HT1080 (cell line): ENCODE measurements at regions not wholly inside any gene's neighbourhood (a gene's known extent, or its start where the extent isn't known, plus 50 kb on each side); places are given as distances from the start of the nearest gene placed in this dataset.
A peak's percentile ranks its signal among the peaks of the same experiment; 100 is the strongest.

Experiments
- DNase-seq: peaks from one replicate; pipeline ENCODE4 v3.0.0-alpha.2; 2015; ENCODE audit warnings: low read depth

- DNase-seq, result no peak
Observed at GRCh38 chr20:57024849-57025248, 241.6 kb downstream of the BMP7 start.

GRCh38 chr20:57025261-57025660 lies 241.2 kb downstream of the BMP7 start:
- no peak for DNase-seq

DNA sequence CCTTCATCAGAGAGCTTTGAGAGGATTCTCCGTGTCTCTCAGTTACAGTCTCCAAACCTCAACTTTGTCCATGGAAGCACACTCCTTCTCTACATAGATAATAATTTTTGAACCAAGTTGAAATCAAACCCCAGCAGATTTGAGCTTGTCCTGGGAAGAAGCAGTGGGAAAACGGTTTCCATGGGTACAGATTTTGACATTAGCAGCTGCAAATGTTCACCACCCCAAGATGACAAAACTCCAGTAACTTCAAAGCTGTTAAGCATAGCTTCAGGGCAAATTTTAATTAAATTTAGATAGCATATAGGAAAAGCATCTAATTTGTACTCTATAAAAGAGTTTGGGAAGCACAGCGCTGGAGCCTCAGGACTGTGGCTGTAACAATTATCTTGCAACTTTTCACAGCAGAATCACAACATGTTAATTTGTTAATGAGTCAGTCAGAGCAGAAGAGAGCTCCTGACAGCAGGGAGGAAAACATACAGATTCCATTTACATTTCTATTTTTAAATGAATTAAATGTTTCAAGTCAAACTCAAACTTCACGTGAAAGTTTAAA lies 240.7 kb downstream of the BMP7 start:
- no peak for DNase-seq

- DNase-seq, result no peak
Observed at GRCh38 chr20:57027777-57028176, 238.7 kb downstream of the BMP7 start.

DNA sequence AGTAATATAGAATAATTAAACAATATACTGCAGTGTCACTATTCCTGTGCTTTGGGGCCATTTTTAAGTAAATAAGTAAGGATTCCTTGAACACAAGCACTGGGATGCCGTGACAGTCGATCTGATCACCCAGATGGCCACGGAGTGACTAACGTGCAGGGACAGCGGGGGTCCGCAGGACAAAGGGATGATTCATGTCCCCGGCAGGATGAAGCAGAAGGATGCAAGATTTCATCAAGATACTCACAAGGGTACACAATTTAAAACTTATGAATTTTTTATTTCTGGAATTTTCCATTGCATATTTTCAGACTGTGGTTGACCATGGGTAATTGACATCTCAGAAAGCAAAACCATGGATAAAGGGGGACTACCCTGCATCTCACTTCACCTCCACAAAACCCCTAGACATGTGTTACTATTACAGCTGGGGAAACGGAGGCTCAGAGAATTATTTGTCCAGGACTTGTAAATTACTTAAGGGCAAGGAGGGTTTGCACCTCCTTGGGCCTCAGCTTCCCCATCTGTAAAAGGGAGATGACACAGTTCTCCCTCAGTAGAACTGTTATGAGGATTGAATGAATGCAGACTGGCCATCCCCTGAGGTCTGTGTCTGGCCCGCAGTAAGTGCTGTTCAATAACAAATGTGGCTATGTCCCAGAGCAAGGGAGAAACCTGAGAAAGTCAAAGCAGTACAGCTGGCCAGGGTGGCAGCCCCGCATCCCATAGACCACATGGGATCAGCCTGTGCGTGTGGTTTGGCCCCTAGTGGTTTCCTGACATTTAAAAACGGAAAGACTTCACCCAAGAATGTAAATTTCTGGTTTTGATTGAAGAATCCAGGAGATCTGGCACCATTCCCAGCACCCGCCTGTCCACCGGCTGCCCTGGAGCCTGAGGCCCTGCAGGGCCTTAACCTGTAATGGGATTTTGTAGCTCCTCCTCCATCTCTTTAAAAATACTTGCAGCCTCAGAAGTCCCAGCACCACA lies 235.5 kb downstream of the BMP7 start:
- DNase-seq, result peak; percentile 90

- DNase-seq, result no peak
Observed at GRCh38 chr20:57031867-57032355, 234.5 kb downstream of the BMP7 start.

DNA sequence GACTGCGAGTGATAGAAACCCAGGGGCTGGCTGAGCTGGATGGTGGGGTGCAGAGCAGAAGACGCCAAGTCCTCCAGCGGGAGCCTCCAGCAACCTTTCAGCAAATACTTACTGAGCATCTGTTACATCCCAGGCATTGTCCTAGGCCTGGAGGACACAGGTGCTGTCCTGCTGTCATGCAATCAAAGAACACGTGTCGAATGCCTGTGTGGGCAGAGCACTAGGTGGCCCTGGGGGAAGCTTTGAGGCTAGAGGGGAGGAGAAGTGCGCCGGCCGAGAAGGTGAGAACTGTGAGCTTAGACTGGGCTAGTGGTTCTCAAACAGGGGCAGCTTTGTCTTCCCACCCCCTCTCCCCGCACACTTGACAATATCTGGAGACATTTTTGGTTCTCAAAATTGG lies 233.6 kb downstream of the BMP7 start:
- no peak for DNase-seq

- peak; percentile 45 for DNase-seq
Observed at GRCh38 chr20:57034001-57034400, 232.4 kb downstream of the BMP7 start.

DNA sequence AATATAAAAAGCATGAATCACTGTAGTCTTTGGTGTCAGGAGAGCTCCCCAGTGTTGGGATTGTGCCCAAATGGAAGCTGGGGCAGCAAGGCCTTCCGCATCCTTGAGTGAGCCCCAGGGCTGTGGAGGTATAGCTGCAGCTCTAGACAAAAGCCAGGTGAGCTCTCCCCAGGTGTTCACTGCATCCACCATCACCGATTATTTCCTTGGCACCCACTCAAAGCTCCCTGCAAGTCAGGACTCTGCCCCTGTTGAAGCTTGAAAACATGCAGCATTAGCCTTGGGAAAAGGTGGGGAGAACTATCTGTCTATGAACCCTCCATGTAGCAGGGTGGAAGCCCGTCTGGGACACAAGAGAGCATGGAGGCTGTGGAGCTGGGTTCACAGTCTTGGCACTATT lies 228.8 kb downstream of the BMP7 start:
- DNase-seq, result no peak

GRCh38 chr20:57038608-57039440 lies 227.6 kb downstream of the BMP7 start:
- no peak for DNase-seq

DNA sequence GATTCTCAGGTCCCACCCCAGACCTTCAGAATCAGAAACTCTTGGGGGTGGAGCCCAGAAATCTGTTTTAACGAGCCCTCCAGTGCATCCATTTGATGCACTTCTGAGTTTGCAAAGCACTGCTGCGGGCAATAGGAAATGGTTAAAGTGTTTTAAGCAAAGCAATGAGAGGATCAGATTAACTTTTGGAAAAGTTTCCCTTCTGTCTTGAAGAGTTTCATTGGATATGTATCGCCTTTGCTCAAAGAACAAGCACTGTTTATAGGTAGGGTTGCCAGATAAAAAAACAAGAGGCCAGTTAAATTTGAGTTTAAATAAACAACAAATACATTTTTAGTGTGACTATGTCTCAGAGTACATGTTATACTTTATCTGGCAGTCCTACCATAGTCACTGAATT lies 226.0 kb downstream of the BMP7 start:
- DNase-seq, result no peak

- peak; percentile 46 for DNase-seq
Observed at GRCh38 chr20:57040924-57041323, 225.5 kb downstream of the BMP7 start.

DNA sequence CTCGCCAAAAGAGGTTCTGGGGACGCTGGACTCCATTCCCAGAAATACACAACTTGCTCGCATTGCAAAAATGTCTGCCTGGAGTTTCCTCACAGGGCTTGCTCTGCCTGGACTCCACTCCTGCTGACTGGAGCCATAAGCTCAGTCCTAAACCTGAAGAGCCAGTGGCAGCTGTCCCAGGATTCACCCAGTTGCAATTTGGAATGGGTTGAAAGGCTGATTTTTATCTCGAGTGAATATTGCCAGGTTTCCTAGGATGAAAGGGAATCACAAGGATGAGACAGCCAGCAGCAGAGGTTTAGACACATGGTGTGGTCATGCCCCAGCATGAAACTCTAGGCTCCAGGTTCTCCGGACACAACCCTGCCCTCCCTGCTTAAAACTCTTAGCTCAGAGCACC lies 223.3 kb downstream of the BMP7 start:
- no peak for DNase-seq

DNA sequence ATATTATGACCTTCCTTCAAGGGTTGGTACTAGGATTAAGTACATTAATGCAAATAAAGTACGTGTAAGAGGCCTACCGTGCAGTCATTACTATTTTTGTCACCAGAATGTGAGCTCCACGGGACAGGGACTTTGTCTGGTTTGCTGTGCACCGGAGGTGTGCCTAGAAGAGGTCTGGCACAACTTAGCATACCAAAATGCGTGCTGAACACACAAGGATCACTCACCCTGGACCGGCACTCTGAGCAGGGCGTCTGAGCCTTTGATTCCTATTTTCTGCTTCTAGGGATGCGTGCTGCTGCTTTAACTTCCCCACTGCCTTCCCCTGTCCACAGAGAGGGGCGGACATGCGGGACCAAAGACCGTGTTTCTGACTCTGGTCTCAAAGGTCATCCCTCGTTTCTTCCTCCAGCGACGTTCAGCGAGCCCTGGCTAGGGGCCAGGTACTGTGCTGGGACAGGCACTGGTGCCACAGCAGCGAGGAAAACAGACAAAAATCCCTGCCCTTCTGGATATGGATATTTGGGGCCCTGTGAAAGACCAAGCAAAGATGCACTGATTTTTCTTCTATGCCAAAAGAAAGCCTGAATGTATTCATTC lies 222.7 kb downstream of the BMP7 start:
- DNase-seq, result no peak

- no peak for DNase-seq
Observed at GRCh38 chr20:57047281-57048026, 219.0 kb downstream of the BMP7 start.

DNA sequence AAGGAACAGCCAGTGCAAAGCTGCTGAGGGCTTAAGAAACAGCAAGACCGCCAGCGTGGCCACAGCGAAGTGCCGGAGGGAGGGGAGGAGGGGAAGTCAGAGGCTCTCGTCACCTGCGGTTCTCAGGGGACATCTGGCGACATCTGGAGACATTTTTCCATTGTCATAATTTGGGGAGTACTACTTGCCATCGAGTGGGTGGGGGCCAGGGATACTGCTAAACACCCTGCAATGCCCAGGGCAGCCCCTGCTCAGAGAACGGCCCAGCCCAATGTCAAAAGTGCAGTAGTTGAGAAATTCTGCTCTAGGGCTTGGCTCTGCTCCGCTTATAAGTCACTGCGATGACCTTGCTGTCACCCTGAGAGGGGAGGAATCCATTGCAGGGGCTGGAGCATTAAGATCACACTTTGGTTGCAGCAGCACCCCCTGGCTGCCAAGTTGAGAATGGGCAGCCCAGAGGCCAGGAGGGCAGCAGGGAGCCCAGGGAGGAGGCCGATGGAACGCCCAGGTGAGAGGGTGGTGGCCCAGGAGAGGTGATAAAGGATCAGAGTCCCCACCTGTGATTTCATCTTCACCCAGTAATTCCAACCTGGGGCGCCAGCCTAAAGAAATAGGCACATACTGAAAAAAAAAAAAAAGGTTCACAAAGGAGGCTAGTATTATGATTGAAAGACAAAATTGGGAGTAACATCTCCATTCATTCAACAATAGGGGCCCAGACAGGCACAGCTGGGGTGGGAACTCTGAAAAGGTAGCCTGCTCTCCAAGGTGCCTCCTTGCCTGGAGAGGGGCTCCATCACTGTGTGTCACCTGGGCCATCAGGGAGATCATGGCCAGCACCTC lies 218.2 kb downstream of the BMP7 start:
- DNase-seq, result peak; percentile 48

DNA sequence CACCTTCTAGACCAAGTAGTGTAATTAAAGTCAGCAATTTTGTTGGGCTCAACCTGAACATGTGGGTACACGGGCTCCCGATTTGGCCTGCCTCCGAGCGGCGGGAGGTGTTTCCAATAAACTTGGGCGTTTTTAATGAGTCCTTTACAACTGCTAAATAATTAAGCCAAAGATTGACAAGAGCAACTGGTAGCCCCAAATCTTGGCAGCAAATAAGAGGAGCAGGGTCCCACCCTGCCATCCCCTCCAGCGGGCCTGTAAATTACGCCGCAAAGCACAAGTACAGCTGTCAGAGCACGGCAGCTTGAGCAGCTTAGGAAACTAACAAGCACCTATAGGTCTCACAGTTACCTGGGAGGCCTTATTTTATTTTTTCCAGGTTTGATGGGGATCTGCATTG lies 217.1 kb downstream of the BMP7 start:
- no peak for DNase-seq

DNA sequence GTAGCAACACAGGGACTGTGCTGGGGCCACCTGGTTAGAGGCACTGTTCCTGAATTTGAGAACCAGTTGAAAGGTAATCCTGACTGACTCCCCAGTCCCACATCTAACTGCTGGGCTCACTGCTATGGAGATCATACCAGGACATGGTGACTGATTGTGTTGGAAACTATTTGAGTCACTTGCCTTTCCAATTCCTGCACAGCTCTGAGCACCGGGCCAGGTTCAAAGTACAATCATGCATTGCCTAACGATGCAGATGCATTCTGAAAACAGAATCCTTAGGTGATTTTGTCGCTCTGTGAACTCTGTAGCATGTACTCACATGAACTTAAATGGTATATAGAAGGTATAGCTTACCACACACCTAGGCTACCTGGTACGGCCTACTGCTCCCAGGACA lies 215.3 kb downstream of the BMP7 start:
- no peak for DNase-seq

DNA sequence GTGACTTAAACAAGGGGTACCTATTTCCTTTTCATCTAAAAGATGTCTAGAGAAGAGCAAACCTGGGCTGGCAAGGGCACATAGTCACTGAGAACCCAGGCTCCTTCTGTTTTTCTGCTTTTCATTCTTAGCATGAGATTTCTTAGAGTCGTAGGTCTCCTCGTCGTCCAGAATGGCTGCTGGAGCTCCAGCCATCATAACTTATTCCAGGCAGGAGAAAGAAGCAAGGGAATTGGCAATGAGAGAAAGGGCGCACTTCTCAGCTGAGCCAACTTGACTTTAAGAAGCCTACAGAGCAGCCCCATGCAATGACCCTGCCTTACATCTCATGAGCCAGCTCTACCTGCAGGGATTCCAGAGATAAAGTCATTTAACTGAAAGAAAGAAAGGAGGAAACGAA lies 213.4 kb downstream of the BMP7 start:
- DNase-seq, result no peak
